WTC11 (cell line): ENCODE measurements at regions not wholly inside any gene's neighbourhood (a gene's known extent, or its start where the extent isn't known, plus 50 kb on each side); places are given as distances from the start of the nearest gene placed in this dataset.

Experiments used
- ATAC-seq: fragments of 200-7000 bp; cut with Tn5 transposase; 2 replicates; pipeline ENCODE4 v1.10.0; 2021; ENCODE audit warnings: mild to moderate bottlenecking, moderate library complexity
- CTCF ChIA-PET: fragments of 300-600 bp; sonication (Branson Sonifier 250); formaldehyde crosslinking; loops from one replicate; lab custom pipeline; 2021; ENCODE audit warnings: antibody characterized with exemption; lab: Charles Lee
- POLR2A ChIA-PET: fragments of 350-600 bp; sonication (Branson Sonifier 250); formaldehyde crosslinking; loops from one replicate; lab custom pipeline; 2021; ENCODE audit warnings: antibody characterized with exemption; lab: Charles Lee
- DNase-seq: peaks from one replicate; pipeline ENCODE4 v3.0.0; 2021; ENCODE audit warnings: low spot score
- H3K27ac Mint-ChIP-seq: 2 replicates; pipeline ENCODE4 v1.8.0; 2021; ENCODE audit warnings: mixed read lengths
- H3K27me3 Mint-ChIP-seq: 2 replicates; pipeline ENCODE4 v1.8.0; 2021; ENCODE audit warnings: low read depth, mild to moderate bottlenecking, moderate library complexity, mixed read lengths
- H3K36me3 Mint-ChIP-seq: 2 replicates; pipeline ENCODE4 v1.8.0; 2021; ENCODE audit warnings: mixed read lengths
- H3K4me1 Mint-ChIP-seq: 2 replicates; pipeline ENCODE4 v1.8.0; 2022; ENCODE audit warnings: mixed read lengths
- H3K4me3 Mint-ChIP-seq: 2 replicates; pipeline ENCODE4 v1.8.0; 2021; ENCODE audit warnings: mild to moderate bottlenecking, moderate library complexity, mixed read lengths
- H3K9me3 Mint-ChIP-seq: 2 replicates; pipeline ENCODE4 v1.8.0; 2021; ENCODE audit warnings: mixed read lengths
- CBFB ChIP-seq: sonication (generic); formaldehyde crosslinking; IDR thresholded peaks from 2 replicates; pipeline ENCODE4 v1.8.1; 2022; ENCODE audit warnings: mild to moderate bottlenecking, low read depth, missing genetic modification reagents
- ELF4 ChIP-seq: sonication (generic); formaldehyde crosslinking; IDR thresholded peaks from 2 replicates; pipeline ENCODE4 v1.8.1; 2022; ENCODE audit warnings: low read depth, mild to moderate bottlenecking, moderate library complexity, missing genetic modification reagents
- EMX1 ChIP-seq: fragments of 250-450 bp; sonication (Bioruptor Pico); IDR thresholded peaks from 2 replicates; pipeline ENCODE4 v1.8.0; 2021; ENCODE audit warnings: mild to moderate bottlenecking
- FOXJ3 ChIP-seq: sonication (generic); formaldehyde crosslinking; IDR thresholded peaks from 2 replicates; pipeline ENCODE4 v1.9.0; 2021; ENCODE audit warnings: missing genetic modification reagents, mild to moderate bottlenecking, borderline replicate concordance
- FOXK1 ChIP-seq: sonication (generic); formaldehyde crosslinking; IDR thresholded peaks from 2 replicates; pipeline ENCODE4 v1.8.0; 2022; ENCODE audit warnings: mild to moderate bottlenecking, moderate library complexity, missing genetic modification reagents
- MYBL2 ChIP-seq: sonication (generic); formaldehyde crosslinking; IDR thresholded peaks from 2 replicates; pipeline ENCODE4 v1.8.1; 2023; ENCODE audit warnings: mild to moderate bottlenecking, moderate library complexity, missing genetic modification reagents
- OVOL2 ChIP-seq: fragments of 250-450 bp; sonication (Bioruptor Pico); IDR thresholded peaks from 2 replicates; pipeline ENCODE4 v1.9.0; 2021; ENCODE audit warnings: mild to moderate bottlenecking, borderline replicate concordance
- PRRX2 ChIP-seq: fragments of 250-450 bp; sonication (Bioruptor Pico); IDR thresholded peaks from 2 replicates; pipeline ENCODE4 v1.8.0; 2021; ENCODE audit warnings: mild to moderate bottlenecking
- SP1 ChIP-seq: sonication (generic); formaldehyde crosslinking; conservative IDR thresholded peaks from 2 replicates; pipeline ENCODE4 v1.8.1; 2022; ENCODE audit warnings: missing genetic modification reagents
- TEAD4 ChIP-seq: sonication (generic); formaldehyde crosslinking; IDR thresholded peaks from 2 replicates; pipeline ENCODE4 v1.8.0; 2022; ENCODE audit warnings: mild to moderate bottlenecking, missing genetic modification reagents
- ZNF317 ChIP-seq: sonication (generic); formaldehyde crosslinking; IDR thresholded peaks from 2 replicates; pipeline ENCODE4 v1.8.1; 2023; ENCODE audit warnings: low read depth, mild to moderate bottlenecking, moderate library complexity, missing genetic modification reagents, borderline replicate concordance
- ZNF416 ChIP-seq: fragments of 250-450 bp; sonication (Bioruptor Pico); IDR thresholded peaks from 2 replicates; pipeline ENCODE4 v1.9.0; 2021; ENCODE audit warnings: mild to moderate bottlenecking, inconsistent platforms
- ZNF671 ChIP-seq: fragments of 250-450 bp; sonication (Bioruptor Pico); IDR thresholded peaks from 2 replicates; pipeline ENCODE4 v1.8.0; 2021; ENCODE audit warnings: mild to moderate bottlenecking
- TF ChIP-seq, protein P1 (sequence below): sonication (generic); formaldehyde crosslinking; IDR thresholded peaks from 2 replicates; pipeline ENCODE4 v1.8.0; 2022; ENCODE audit warnings: missing genetic modification reagents
- TF ChIP-seq, protein P2 (sequence below): fragments of 250-450 bp; sonication (Bioruptor Pico); IDR thresholded peaks from 2 replicates; pipeline ENCODE4 v1.9.0; 2021; ENCODE audit warnings: mild to moderate bottlenecking, borderline replicate concordance
- TF ChIP-seq, protein P3 (sequence below): fragments of 250-450 bp; sonication (Bioruptor Pico); IDR thresholded peaks from 2 replicates; pipeline ENCODE4 v1.9.0; 2021; ENCODE audit warnings: mild to moderate bottlenecking
- TF ChIP-seq, protein P4 (sequence below): sonication (generic); formaldehyde crosslinking; IDR thresholded peaks from 2 replicates; pipeline ENCODE4 v1.8.1; 2023; ENCODE audit warnings: mild to moderate bottlenecking, missing genetic modification reagents, moderate library complexity
- TF ChIP-seq, protein P5 (sequence below): fragments of 250-450 bp; sonication (Bioruptor Pico); IDR thresholded peaks from 2 replicates; pipeline ENCODE4 v2.1.2; 2022; ENCODE audit warnings: mild to moderate bottlenecking, moderate library complexity
- TF ChIP-seq, protein P6 (sequence below): sonication (generic); formaldehyde crosslinking; IDR thresholded peaks from 2 replicates; pipeline ENCODE4 v1.8.1; 2022; ENCODE audit warnings: mild to moderate bottlenecking, moderate library complexity, missing genetic modification reagents
- TF ChIP-seq, protein P7 (sequence below): sonication (generic); formaldehyde crosslinking; IDR thresholded peaks from 2 replicates; pipeline ENCODE4 v1.8.0; 2022; ENCODE audit warnings: mild to moderate bottlenecking, missing genetic modification reagents
- TF ChIP-seq, protein P8 (sequence below): sonication (generic); formaldehyde crosslinking; IDR thresholded peaks from 2 replicates; pipeline ENCODE4 v1.8.0; 2023; ENCODE audit warnings: missing genetic modification reagents
- TF ChIP-seq, protein P9 (sequence below): sonication (generic); formaldehyde crosslinking; IDR thresholded peaks from 2 replicates; pipeline ENCODE4 v1.8.1; 2022; ENCODE audit warnings: low read depth, mild to moderate bottlenecking, moderate library complexity, missing genetic modification reagents, borderline replicate concordance

DNA sequence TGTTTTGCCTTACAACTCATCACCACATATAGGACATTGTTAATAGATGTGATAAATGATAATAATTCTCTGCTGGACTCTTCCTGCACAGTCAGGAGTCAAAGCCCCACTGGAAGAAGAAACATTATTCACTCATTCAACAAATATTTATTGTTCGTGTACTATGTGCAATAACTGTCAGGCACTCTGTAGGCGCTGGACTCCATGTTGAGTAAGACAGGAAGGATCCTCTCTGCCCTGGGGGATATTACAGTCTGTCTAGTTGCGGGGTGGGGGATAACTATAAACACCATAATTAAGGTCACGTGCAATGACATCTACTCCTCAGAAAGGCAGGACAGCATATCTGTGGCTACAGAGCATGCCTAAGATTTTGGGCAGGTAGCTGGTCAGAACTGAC is 281.1 kb downstream of the FAT3 start (continued):
- TF ChIP-seq, protein P1, sequence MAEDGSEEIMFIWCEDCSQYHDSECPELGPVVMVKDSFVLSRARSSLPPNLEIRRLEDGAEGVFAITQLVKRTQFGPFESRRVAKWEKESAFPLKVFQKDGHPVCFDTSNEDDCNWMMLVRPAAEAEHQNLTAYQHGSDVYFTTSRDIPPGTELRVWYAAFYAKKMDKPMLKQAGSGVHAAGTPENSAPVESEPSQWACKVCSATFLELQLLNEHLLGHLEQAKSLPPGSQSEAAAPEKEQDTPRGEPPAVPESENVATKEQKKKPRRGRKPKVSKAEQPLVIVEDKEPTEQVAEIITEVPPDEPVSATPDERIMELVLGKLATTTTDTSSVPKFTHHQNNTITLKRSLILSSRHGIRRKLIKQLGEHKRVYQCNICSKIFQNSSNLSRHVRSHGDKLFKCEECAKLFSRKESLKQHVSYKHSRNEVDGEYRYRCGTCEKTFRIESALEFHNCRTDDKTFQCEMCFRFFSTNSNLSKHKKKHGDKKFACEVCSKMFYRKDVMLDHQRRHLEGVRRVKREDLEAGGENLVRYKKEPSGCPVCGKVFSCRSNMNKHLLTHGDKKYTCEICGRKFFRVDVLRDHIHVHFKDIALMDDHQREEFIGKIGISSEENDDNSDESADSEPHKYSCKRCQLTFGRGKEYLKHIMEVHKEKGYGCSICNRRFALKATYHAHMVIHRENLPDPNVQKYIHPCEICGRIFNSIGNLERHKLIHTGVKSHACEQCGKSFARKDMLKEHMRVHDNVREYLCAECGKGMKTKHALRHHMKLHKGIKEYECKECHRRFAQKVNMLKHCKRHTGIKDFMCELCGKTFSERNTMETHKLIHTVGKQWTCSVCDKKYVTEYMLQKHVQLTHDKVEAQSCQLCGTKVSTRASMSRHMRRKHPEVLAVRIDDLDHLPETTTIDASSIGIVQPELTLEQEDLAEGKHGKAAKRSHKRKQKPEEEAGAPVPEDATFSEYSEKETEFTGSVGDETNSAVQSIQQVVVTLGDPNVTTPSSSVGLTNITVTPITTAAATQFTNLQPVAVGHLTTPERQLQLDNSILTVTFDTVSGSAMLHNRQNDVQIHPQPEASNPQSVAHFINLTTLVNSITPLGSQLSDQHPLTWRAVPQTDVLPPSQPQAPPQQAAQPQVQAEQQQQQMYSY (CRISPR knock-in tag): no peak
- TF ChIP-seq ZNF671 (CRISPR knock-in tag): no peak
- TF ChIP-seq, protein P2, sequence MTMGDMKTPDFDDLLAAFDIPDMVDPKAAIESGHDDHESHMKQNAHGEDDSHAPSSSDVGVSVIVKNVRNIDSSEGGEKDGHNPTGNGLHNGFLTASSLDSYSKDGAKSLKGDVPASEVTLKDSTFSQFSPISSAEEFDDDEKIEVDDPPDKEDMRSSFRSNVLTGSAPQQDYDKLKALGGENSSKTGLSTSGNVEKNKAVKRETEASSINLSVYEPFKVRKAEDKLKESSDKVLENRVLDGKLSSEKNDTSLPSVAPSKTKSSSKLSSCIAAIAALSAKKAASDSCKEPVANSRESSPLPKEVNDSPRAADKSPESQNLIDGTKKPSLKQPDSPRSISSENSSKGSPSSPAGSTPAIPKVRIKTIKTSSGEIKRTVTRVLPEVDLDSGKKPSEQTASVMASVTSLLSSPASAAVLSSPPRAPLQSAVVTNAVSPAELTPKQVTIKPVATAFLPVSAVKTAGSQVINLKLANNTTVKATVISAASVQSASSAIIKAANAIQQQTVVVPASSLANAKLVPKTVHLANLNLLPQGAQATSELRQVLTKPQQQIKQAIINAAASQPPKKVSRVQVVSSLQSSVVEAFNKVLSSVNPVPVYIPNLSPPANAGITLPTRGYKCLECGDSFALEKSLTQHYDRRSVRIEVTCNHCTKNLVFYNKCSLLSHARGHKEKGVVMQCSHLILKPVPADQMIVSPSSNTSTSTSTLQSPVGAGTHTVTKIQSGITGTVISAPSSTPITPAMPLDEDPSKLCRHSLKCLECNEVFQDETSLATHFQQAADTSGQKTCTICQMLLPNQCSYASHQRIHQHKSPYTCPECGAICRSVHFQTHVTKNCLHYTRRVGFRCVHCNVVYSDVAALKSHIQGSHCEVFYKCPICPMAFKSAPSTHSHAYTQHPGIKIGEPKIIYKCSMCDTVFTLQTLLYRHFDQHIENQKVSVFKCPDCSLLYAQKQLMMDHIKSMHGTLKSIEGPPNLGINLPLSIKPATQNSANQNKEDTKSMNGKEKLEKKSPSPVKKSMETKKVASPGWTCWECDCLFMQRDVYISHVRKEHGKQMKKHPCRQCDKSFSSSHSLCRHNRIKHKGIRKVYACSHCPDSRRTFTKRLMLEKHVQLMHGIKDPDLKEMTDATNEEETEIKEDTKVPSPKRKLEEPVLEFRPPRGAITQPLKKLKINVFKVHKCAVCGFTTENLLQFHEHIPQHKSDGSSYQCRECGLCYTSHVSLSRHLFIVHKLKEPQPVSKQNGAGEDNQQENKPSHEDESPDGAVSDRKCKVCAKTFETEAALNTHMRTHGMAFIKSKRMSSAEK (CRISPR knock-in tag): no peak
- no peak for TF ChIP-seq TEAD4 (CRISPR knock-in tag)
- TF ChIP-seq EMX1 (CRISPR knock-in tag): no peak
- TF ChIP-seq, protein P3, sequence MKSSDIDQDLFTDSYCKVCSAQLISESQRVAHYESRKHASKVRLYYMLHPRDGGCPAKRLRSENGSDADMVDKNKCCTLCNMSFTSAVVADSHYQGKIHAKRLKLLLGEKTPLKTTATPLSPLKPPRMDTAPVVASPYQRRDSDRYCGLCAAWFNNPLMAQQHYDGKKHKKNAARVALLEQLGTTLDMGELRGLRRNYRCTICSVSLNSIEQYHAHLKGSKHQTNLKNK (CRISPR knock-in tag): no peak
- no peak for TF ChIP-seq FOXK1
- TF ChIP-seq, protein P4, sequence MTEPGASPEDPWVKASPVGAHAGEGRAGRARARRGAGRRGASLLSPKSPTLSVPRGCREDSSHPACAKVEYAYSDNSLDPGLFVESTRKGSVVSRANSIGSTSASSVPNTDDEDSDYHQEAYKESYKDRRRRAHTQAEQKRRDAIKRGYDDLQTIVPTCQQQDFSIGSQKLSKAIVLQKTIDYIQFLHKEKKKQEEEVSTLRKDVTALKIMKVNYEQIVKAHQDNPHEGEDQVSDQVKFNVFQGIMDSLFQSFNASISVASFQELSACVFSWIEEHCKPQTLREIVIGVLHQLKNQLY (CRISPR knock-in tag): no peak
- TF ChIP-seq, protein P5, sequence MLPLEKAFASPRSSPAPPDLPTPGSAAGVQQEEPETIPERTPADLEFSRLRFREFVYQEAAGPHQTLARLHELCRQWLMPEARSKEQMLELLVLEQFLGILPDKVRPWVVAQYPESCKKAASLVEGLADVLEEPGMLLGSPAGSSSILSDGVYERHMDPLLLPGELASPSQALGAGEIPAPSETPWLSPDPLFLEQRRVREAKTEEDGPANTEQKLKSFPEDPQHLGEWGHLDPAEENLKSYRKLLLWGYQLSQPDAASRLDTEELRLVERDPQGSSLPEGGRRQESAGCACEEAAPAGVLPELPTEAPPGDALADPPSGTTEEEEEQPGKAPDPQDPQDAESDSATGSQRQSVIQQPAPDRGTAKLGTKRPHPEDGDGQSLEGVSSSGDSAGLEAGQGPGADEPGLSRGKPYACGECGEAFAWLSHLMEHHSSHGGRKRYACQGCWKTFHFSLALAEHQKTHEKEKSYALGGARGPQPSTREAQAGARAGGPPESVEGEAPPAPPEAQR (CRISPR knock-in tag): no peak
- TF ChIP-seq, protein P6, sequence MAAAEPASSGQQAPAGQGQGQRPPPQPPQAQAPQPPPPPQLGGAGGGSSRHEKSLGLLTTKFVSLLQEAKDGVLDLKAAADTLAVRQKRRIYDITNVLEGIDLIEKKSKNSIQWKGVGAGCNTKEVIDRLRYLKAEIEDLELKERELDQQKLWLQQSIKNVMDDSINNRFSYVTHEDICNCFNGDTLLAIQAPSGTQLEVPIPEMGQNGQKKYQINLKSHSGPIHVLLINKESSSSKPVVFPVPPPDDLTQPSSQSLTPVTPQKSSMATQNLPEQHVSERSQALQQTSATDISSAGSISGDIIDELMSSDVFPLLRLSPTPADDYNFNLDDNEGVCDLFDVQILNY (CRISPR knock-in tag): no peak
- TF ChIP-seq, protein P7, sequence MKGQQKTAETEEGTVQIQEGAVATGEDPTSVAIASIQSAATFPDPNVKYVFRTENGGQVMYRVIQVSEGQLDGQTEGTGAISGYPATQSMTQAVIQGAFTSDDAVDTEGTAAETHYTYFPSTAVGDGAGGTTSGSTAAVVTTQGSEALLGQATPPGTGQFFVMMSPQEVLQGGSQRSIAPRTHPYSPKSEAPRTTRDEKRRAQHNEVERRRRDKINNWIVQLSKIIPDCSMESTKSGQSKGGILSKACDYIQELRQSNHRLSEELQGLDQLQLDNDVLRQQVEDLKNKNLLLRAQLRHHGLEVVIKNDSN (CRISPR knock-in tag): no peak

DNA sequence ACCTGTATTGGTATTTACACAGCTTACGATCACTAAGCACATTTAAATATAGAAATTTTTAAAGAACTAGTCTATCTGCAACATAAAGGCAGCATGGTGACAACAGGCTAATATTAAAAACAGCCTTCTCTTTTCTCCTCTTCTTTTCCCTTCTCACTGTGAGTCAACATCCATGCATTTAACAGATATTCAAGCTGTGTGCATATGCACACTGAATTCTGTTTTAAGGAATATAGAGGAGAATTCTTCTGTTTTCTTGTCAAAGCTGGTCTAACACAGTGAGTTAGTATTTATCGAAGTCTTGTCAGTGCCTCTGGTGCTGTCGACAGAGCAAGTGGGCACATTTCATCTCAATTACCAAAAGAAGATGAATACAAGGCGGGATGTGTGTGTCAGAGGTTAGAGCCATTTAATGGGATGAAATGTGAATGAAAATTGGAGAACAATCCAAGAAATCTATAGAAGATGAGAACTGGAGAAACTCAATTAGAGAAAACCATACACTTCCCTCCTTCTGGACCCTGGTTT is 282.3 kb downstream of the FAT3 start:
- Mint-ChIP-seq H3K27me3 (no peaks in the 10 kb centered on the region), H3K36me3 (no peaks in the 10 kb centered on the region)

More for the DNA sequence above, 282.3 kb downstream of the FAT3 start:
- H3K4me3 Mint-ChIP-seq: no peak overlapping the region
- H3K27ac Mint-ChIP-seq: no peak overlapping the region
- DNase-seq (no peak), ATAC-seq (no peak)
- TF ChIP-seq, protein P4 (CRISPR knock-in tag): no peak
- TF ChIP-seq OVOL2 (no peak), MYBL2 (no peak), ZNF416 (CRISPR knock-in tag) (no peak), FOXJ3 (CRISPR knock-in tag) (no peak), ELF4 (CRISPR knock-in tag) (no peak), PRRX2 (no peak), SP1 (CRISPR knock-in tag) (no peak), ZNF317 (CRISPR knock-in tag) (no peak), CBFB (CRISPR knock-in tag) (no peak)
- TF ChIP-seq, protein P8, sequence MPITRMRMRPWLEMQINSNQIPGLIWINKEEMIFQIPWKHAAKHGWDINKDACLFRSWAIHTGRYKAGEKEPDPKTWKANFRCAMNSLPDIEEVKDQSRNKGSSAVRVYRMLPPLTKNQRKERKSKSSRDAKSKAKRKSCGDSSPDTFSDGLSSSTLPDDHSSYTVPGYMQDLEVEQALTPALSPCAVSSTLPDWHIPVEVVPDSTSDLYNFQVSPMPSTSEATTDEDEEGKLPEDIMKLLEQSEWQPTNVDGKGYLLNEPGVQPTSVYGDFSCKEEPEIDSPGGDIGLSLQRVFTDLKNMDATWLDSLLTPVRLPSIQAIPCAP (CRISPR knock-in tag): no peak
- TF ChIP-seq, protein P9, sequence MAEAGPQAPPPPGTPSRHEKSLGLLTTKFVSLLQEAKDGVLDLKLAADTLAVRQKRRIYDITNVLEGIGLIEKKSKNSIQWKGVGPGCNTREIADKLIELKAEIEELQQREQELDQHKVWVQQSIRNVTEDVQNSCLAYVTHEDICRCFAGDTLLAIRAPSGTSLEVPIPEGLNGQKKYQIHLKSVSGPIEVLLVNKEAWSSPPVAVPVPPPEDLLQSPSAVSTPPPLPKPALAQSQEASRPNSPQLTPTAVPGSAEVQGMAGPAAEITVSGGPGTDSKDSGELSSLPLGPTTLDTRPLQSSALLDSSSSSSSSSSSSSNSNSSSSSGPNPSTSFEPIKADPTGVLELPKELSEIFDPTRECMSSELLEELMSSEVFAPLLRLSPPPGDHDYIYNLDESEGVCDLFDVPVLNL (CRISPR knock-in tag): no peak
- ChIA-PET POLR2A (no interaction called here), CTCF (no interaction called here)
- peaks cover 56% of the 10 kb centered on the region for H3K4me1 Mint-ChIP-seq
- H3K9me3 Mint-ChIP-seq: no peaks in the 10 kb centered on the region
